KMS-11 (cell line): ENCODE measurements at regions not wholly inside any gene's neighbourhood (a gene's known extent, or its start where the extent isn't known, plus 50 kb on each side); places are given as distances from the start of the nearest gene placed in this dataset.

Experiments used
- H2AFZ ChIP-seq: fragments of 200-600 bp; sonication (generic); 2 replicates; pipeline ENCODE4 v1.6.1; 2016; ENCODE audit warnings: antibody characterized with exemption, mixed run types, low read depth
- H3K27ac ChIP-seq: fragments of 200-600 bp; sonication (generic); 2 replicates; pipeline ENCODE4 v1.6.1; 2016; ENCODE audit warnings: mild to moderate bottlenecking, mixed run types
- H3K27me3 ChIP-seq: fragments of 200-600 bp; sonication (generic); 2 replicates; pipeline ENCODE4 v1.6.1; 2017; ENCODE audit warnings: mild to moderate bottlenecking, low read depth, mixed run types, moderate library complexity; ENCODE audit not compliant: insufficient read depth
- H3K36me3 ChIP-seq: fragments of 200-600 bp; sonication (generic); 2 replicates; pipeline ENCODE4 v1.6.1; 2017; ENCODE audit warnings: mild to moderate bottlenecking, mixed run types; ENCODE audit not compliant: insufficient read depth
- H3K4me1 ChIP-seq: fragments of 200-600 bp; sonication (generic); 2 replicates; pipeline ENCODE4 v1.6.1; 2016; ENCODE audit warnings: mild to moderate bottlenecking, low read depth, mixed run types; ENCODE audit not compliant: poor library complexity, severe bottlenecking
- H3K4me2 ChIP-seq: fragments of 200-600 bp; sonication (generic); 2 replicates; pipeline ENCODE4 v1.7.0; 2016; ENCODE audit warnings: mild to moderate bottlenecking, mixed run types
- H3K4me3 ChIP-seq: fragments of 200-600 bp; sonication (generic); IDR thresholded peaks from 2 replicates; pipeline ENCODE4 v1.6.1; 2017; ENCODE audit warnings: low read depth, low read length, mixed read lengths; ENCODE audit not compliant: insufficient read depth
- H3K79me2 ChIP-seq: fragments of 200-600 bp; sonication (generic); 2 replicates; pipeline ENCODE4 v1.6.1; 2016; ENCODE audit warnings: low read depth, mixed run types; ENCODE audit not compliant: insufficient read depth
- H3K9ac ChIP-seq: fragments of 200-600 bp; sonication (generic); 2 replicates; pipeline ENCODE4 v1.6.1; 2016; ENCODE audit warnings: mild to moderate bottlenecking, mixed run types
- H4K20me1 ChIP-seq: fragments of 200-600 bp; sonication (generic); 2 replicates; pipeline ENCODE4 v1.6.1; 2016; ENCODE audit warnings: mild to moderate bottlenecking, mixed run types; ENCODE audit not compliant: insufficient read depth
- TF ChIP-seq, protein P1 (sequence below): fragments of 200-600 bp; sonication (generic); conservative IDR thresholded peaks from 2 replicates; pipeline ENCODE4 v1.6.1; 2017; ENCODE audit warnings: low read depth, mild to moderate bottlenecking, antibody characterized with exemption, low read length, moderate library complexity, mixed read lengths

DNA sequence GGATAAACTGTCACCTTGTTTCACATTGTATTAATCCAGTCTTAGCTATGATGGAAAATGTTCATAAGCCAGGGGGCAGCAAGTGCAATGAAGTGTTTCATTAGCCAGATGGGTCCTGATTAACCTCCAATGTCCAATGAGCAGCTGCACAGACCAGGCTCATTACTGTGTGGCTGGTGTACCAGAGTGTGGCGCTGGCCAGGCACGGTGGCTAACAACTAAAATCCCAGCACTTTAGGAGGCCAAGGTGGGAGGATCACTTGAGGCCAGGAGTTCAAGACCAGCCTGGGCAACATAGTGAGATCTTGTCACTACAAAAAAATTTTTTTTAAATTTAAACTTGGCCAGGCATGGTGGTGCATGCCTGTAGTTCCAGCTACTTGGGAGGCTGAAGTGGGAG is 201.7 kb upstream of the FOXQ1 start:
- no peaks in the 10 kb centered on the region for H3K27me3 ChIP-seq

DNA sequence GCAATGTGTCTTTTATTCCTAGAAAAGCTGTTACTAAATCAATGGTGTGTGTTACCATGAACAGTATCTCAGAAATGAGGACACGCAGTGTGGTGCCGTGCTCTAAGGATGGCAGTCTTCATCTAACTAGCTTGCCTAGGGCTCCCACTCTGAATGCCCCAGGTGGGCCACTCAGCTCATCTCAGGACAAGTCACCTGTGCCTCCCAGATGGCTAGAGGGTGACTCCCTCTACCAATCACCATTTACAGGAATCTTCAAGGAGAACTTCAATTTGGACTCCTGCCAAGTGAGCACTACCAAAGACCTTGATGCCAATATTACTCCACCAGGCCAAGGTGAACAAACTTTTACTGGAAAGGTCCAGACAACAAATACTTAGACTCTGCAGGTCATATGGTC is 202.8 kb upstream of the FOXQ1 start:
- no peaks in the 10 kb centered on the region for H3K27me3 ChIP-seq

More for the DNA sequence above, 201.7 kb upstream of the FOXQ1 start:
- Histone ChIP-seq H3K9ac (no peak overlapping the region), H3K27ac (no peak overlapping the region), H2AFZ (no peak overlapping the region), H3K4me3 (no peak overlapping the region), H3K36me3 (no peaks in the 10 kb centered on the region), H3K79me2 (no peaks in the 10 kb centered on the region), H4K20me1 (no peaks in the 10 kb centered on the region), H3K4me2 (no peak overlapping the region), H3K4me1 (no peaks in the 10 kb centered on the region)
- TF ChIP-seq, protein P1, sequence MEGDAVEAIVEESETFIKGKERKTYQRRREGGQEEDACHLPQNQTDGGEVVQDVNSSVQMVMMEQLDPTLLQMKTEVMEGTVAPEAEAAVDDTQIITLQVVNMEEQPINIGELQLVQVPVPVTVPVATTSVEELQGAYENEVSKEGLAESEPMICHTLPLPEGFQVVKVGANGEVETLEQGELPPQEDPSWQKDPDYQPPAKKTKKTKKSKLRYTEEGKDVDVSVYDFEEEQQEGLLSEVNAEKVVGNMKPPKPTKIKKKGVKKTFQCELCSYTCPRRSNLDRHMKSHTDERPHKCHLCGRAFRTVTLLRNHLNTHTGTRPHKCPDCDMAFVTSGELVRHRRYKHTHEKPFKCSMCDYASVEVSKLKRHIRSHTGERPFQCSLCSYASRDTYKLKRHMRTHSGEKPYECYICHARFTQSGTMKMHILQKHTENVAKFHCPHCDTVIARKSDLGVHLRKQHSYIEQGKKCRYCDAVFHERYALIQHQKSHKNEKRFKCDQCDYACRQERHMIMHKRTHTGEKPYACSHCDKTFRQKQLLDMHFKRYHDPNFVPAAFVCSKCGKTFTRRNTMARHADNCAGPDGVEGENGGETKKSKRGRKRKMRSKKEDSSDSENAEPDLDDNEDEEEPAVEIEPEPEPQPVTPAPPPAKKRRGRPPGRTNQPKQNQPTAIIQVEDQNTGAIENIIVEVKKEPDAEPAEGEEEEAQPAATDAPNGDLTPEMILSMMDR = no peak

DNA sequence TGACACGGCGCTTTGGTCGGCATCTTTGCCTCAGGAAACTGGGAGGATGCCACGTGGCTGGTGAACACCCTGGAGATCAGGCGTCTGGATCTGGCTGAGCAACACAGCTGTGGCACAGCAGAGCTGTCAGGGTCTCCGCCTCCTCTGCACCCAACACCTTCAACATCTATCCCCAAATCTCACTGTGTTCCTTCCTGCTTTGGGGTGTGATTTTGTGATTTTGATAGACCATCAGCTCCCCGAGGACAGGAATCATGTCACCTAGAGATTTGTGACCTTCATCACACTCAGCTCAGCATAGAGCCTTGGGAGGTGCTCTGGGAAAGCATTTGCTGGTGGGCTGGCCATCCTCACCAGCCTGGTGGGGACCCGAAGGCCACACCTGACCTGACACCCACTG is 203.7 kb upstream of the FOXQ1 start:
- TF ChIP-seq, protein P1 = no peak
- no peaks in the 10 kb centered on the region for H3K36me3 ChIP-seq
- H3K4me3 ChIP-seq = no peak overlapping the region
- no peak overlapping the region for H2AFZ ChIP-seq
- no peak overlapping the region for H3K9ac ChIP-seq
- no peak overlapping the region for H3K4me2 ChIP-seq
- no peaks in the 10 kb centered on the region for H4K20me1 ChIP-seq
- no peaks in the 10 kb centered on the region for H3K27me3 ChIP-seq
- H3K27ac ChIP-seq = no peak overlapping the region
- H3K79me2 ChIP-seq = no peaks in the 10 kb centered on the region
- no peaks in the 10 kb centered on the region for H3K4me1 ChIP-seq

More for the DNA sequence above, 202.8 kb upstream of the FOXQ1 start:
- no peak overlapping the region for H3K4me2 ChIP-seq
- no peaks in the 10 kb centered on the region for H3K4me1 ChIP-seq
- TF ChIP-seq, protein P1 = no peak
- no peak overlapping the region for H2AFZ ChIP-seq
- H3K36me3 ChIP-seq = no peaks in the 10 kb centered on the region
- H3K4me3 ChIP-seq = no peak overlapping the region
- H3K27ac ChIP-seq = no peak overlapping the region
- no peak overlapping the region for H3K9ac ChIP-seq
- H4K20me1 ChIP-seq = no peaks in the 10 kb centered on the region
- H3K79me2 ChIP-seq = no peaks in the 10 kb centered on the region

DNA sequence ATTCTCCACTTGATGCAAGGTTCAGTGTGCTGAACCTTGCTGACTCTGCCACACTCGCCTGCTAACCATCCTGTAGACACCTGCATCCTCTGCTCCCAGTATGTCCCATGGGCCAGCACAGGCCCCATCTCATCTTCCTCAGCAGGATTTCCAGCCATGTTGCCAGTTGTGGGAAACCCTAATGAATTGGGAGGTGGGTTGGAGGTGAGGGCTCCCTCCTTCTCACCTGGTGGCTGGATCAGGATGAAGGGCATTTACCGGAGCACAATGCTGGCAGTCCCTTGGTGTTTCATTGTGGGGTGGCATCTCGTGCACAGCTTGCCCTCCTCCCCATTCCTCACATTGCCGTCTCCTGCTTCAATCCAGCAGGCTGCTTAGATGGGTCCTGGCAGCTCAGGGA is 204.3 kb upstream of the FOXQ1 start:
- H3K4me1 ChIP-seq = no peaks in the 10 kb centered on the region
- no peak overlapping the region for H3K4me3 ChIP-seq
- H4K20me1 ChIP-seq = no peaks in the 10 kb centered on the region
- no peak overlapping the region for H3K27ac ChIP-seq
- H3K4me2 ChIP-seq = no peak overlapping the region
- TF ChIP-seq, protein P1 = no peak
- no peak overlapping the region for H3K9ac ChIP-seq
- no peaks in the 10 kb centered on the region for H3K79me2 ChIP-seq
- H3K27me3 ChIP-seq = no peaks in the 10 kb centered on the region
- H3K36me3 ChIP-seq = no peaks in the 10 kb centered on the region
- no peak overlapping the region for H2AFZ ChIP-seq
